ENCODE measurements at regions not wholly inside any gene's neighbourhood (a gene's known extent, or its start where the extent isn't known, plus 50 kb on each side); places are given as distances from the start of the nearest gene placed in this dataset.
"Not testable (repeated sequence)": the region's sequence is repeated elsewhere in the genome, so short reads cannot be mapped to it uniquely, and the experiment has no call there.

DNA sequence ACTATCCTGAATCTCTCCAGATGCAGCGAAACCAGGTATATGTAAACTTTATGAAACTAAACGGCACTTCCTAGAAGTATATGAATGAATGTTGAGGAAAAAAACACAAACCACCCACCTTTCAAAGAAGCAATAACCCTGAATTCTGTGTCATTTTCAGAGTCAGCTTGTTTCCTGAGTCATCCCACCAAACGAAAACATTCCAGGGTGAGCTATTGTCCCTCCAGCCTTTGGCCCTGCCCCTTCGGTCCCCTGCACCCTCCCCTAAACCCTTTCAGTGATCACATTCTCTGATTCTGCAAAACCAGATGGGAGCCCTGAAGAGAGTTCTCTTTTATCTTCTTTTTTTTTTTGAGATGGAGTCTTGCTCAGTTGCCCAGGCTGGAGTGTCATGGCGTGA, 202.6 kb upstream of the ALG10B start:
- no peaks in the 10 kb centered on the region for H3K27me3 ChIP-seq (ENCODE audit: control insufficient read depth, low read length)
- no peaks in the 10 kb centered on the region for H3K4me1 ChIP-seq (ENCODE audit: control insufficient read depth, low read length)
- H3K79me2 ChIP-seq (ENCODE audit: control insufficient read depth, low read length), result no peaks in the 10 kb centered on the region
- no peak overlapping the region for H3K4me2 ChIP-seq (ENCODE audit: low read length)
- no peaks in the 10 kb centered on the region for H3K9me3 ChIP-seq (ENCODE audit: control insufficient read depth, insufficient read depth, low read length)
- H4K20me1 ChIP-seq (ENCODE audit: control insufficient read depth, insufficient read depth, low read depth, low read length), result no peaks in the 10 kb centered on the region
- H3K36me3 ChIP-seq (ENCODE audit: control insufficient read depth, low read length), result no peaks in the 10 kb centered on the region
- no peak overlapping the region for H3K4me3 ChIP-seq (ENCODE audit: low read length)
- TF ChIP-seq EZH2phosphoT487 (IDR thresholded peaks at IDR 0.05; ENCODE audit: borderline replicate concordance, low read length), result no peak
- no peak for TF ChIP-seq CTCF (IDR thresholded peaks at IDR 0.05; ENCODE audit: low read depth, low read length, poor library complexity, severe bottlenecking)
- no peak overlapping the region for H3K27ac ChIP-seq (ENCODE audit: low read depth, low read length)
- no peaks in the 10 kb centered on the region for H3K9me2 ChIP-seq (replicated peaks; ENCODE audit: control insufficient read depth, low read length)
- H3F3A ChIP-seq (ENCODE audit: control insufficient read depth, insufficient read depth), result no peaks in the 10 kb centered on the region

DNA sequence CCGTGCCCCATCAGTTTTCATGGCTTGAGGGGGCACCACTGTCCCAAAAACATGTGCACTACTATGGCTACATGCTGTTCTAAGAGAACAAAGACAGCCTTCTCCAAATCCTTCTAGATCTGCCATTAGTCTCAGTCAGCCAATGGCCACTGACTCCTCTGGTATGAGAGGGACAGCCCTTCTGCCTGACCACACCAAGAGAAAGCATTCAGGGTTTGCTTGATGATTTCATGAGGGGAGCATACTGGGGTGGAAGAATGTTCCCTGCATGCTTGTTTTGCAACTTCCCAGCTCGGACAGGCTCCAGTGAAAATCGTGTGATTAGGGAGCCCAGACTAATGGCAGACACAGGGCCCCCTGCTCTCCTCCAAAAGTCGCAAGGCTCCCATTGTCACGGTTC, 199.6 kb upstream of the ALG10B start:
- Histone ChIP-seq H3K9me3 (ENCODE audit: control insufficient read depth, insufficient read depth, low read length) (no peaks in the 10 kb centered on the region), H3K79me2 (ENCODE audit: control insufficient read depth, low read length) (no peaks in the 10 kb centered on the region), H3K4me3 (ENCODE audit: low read length) (no peak overlapping the region), H3K4me2 (ENCODE audit: low read length) (no peak overlapping the region), H4K20me1 (ENCODE audit: control insufficient read depth, insufficient read depth, low read depth, low read length) (no peaks in the 10 kb centered on the region), H3K27me3 (ENCODE audit: control insufficient read depth, low read length) (no peaks in the 10 kb centered on the region), H3K9me2 (replicated peaks; ENCODE audit: control insufficient read depth, low read length) (no peaks in the 10 kb centered on the region), H3F3A (ENCODE audit: control insufficient read depth, insufficient read depth) (no peaks in the 10 kb centered on the region), H3K27ac (ENCODE audit: low read depth, low read length) (no peak overlapping the region), H3K4me1 (ENCODE audit: control insufficient read depth, low read length) (no peaks in the 10 kb centered on the region), H3K36me3 (ENCODE audit: control insufficient read depth, low read length) (no peaks in the 10 kb centered on the region)
- TF ChIP-seq EZH2phosphoT487 (IDR thresholded peaks at IDR 0.05; ENCODE audit: borderline replicate concordance, low read length) (no peak), CTCF (IDR thresholded peaks at IDR 0.05; ENCODE audit: low read depth, low read length, poor library complexity, severe bottlenecking) (no peak)

GRCh38 chr12:38118632-38119031, 197.9 kb upstream of the ALG10B start:
- no peaks in the 10 kb centered on the region for H4K20me1 ChIP-seq (ENCODE audit: control insufficient read depth, insufficient read depth, low read depth, low read length)
- H3K4me3 ChIP-seq (ENCODE audit: low read length), result no peak overlapping the region
- H3K9me2 ChIP-seq (replicated peaks; ENCODE audit: control insufficient read depth, low read length), result no peaks in the 10 kb centered on the region
- H3K27me3 ChIP-seq (ENCODE audit: control insufficient read depth, low read length), result no peaks in the 10 kb centered on the region
- H3K36me3 ChIP-seq (ENCODE audit: control insufficient read depth, low read length), result no peaks in the 10 kb centered on the region
- H3K4me1 ChIP-seq (ENCODE audit: control insufficient read depth, low read length), result no peaks in the 10 kb centered on the region
- no peak overlapping the region for H3K4me2 ChIP-seq (ENCODE audit: low read length)
- TF ChIP-seq CTCF (IDR thresholded peaks at IDR 0.05; ENCODE audit: low read depth, low read length, poor library complexity, severe bottlenecking), result no peak
- TF ChIP-seq EZH2phosphoT487 (IDR thresholded peaks at IDR 0.05; ENCODE audit: borderline replicate concordance, low read length), result no peak
- no peaks in the 10 kb centered on the region for H3K9me3 ChIP-seq (ENCODE audit: control insufficient read depth, insufficient read depth, low read length)
- no peak overlapping the region for H3K27ac ChIP-seq (ENCODE audit: low read depth, low read length)
- H3K79me2 ChIP-seq (ENCODE audit: control insufficient read depth, low read length), result no peaks in the 10 kb centered on the region
- H3F3A ChIP-seq (ENCODE audit: control insufficient read depth, insufficient read depth), result no peaks in the 10 kb centered on the region

DNA sequence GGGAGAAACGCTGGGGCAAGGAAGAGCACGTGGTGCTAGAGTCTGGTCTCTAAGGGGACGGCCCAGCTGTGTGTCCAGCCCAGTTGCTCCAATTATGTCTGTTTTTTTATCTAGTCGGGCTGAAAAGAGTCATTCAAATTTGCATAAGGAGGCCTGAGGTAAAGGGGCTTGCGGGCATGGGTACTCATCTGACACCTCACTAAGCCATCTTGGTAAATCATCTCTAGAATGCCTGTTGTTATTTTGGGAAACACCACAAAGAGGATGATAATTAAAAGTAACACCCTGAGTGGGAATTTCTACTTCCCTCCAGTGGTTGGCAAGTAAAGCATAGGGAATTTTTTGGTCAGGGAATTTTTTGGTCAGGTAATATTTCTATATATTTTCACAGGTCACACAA, 196.1 kb upstream of the ALG10B start:
- Histone ChIP-seq H3K4me3 (ENCODE audit: low read length) (no peak overlapping the region), H3K4me1 (ENCODE audit: control insufficient read depth, low read length) (no peaks in the 10 kb centered on the region), H3K27me3 (ENCODE audit: control insufficient read depth, low read length) (no peaks in the 10 kb centered on the region), H3K36me3 (ENCODE audit: control insufficient read depth, low read length) (no peaks in the 10 kb centered on the region), H3K4me2 (ENCODE audit: low read length) (no peak overlapping the region), H3K27ac (ENCODE audit: low read depth, low read length) (no peak overlapping the region), H3K9me3 (ENCODE audit: control insufficient read depth, insufficient read depth, low read length) (no peaks in the 10 kb centered on the region), H3K79me2 (ENCODE audit: control insufficient read depth, low read length) (no peaks in the 10 kb centered on the region), H4K20me1 (ENCODE audit: control insufficient read depth, insufficient read depth, low read depth, low read length) (no peaks in the 10 kb centered on the region), H3F3A (ENCODE audit: control insufficient read depth, insufficient read depth) (no peaks in the 10 kb centered on the region), H3K9me2 (replicated peaks; ENCODE audit: control insufficient read depth, low read length) (no peaks in the 10 kb centered on the region)
- TF ChIP-seq EZH2phosphoT487 (IDR thresholded peaks at IDR 0.05; ENCODE audit: borderline replicate concordance, low read length) (no peak), CTCF (IDR thresholded peaks at IDR 0.05; ENCODE audit: low read depth, low read length, poor library complexity, severe bottlenecking) (no peak)

GRCh38 chr12:38123028-38123427, 193.5 kb upstream of the ALG10B start:
- H3K27me3 ChIP-seq (ENCODE audit: control insufficient read depth, low read length); H3K4me2 ChIP-seq (ENCODE audit: low read length); H3K9me2 ChIP-seq (replicated peaks; ENCODE audit: control insufficient read depth, low read length); H3K36me3 ChIP-seq (ENCODE audit: control insufficient read depth, low read length); H4K20me1 ChIP-seq (ENCODE audit: control insufficient read depth, insufficient read depth, low read depth, low read length); H3K27ac ChIP-seq (ENCODE audit: low read depth, low read length); H3K79me2 ChIP-seq (ENCODE audit: control insufficient read depth, low read length); H3F3A ChIP-seq (ENCODE audit: control insufficient read depth, insufficient read depth); H3K9me3 ChIP-seq (ENCODE audit: control insufficient read depth, insufficient read depth, low read length); H3K4me1 ChIP-seq (ENCODE audit: control insufficient read depth, low read length); H3K4me3 ChIP-seq (ENCODE audit: low read length): not testable (repeated sequence)
